GM19372 (cell line): ENCODE measurements at regions not wholly inside any gene's neighbourhood (a gene's known extent, or its start where the extent isn't known, plus 50 kb on each side); places are given as distances from the start of the nearest gene placed in this dataset.

Experiments
- ATAC-seq: cut with Tn5 transposase; IDR thresholded peaks from one replicate; pipeline ENCODE4 v1.9.1; 2021; ENCODE audit warnings: mild to moderate bottlenecking, low read depth, moderate library complexity; ENCODE audit not compliant: unreplicated experiment

DNA sequence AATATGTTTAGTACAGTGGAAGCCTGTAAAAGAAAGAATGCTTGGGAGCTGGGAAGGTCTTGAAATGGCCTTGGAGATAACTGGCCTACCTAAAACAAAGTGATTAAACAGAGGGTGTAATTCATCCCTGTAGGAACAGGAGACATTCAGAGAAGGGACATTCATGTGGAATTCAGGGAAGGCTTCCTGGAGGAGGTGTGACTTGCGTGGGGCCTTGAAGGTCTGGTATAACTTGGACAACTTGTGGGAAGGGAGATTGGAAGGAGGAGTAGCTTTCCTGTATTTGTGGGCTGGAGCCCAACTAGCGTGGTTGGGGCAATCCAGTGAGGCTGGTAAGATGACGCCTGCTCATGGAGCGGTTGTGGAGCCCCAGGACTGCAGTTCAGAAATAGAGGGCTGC lies 156.4 kb downstream of the AACS start:
- ATAC-seq = no peak

DNA sequence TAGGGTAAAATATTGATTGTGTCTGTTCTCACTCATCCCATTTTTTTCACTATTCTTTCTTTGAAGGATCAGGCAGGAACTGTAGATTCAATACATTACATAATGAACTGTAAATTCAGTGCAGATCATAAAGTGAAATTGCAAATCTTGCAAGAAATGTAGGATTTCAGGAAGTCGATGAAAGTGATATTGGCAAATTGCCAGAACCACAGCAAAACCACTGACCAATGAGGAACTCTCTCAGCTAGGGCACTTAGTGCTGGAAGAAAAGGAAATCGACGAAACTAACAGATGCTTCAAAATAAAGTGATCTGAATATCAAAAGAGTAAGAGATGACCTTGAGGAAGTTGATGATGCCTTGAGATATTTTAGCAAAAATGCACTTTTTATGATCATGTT lies 157.6 kb downstream of the AACS start:
- no peak for ATAC-seq

GRCh38 chr12:125225641-125226040 lies 160.4 kb downstream of the AACS start:
- no peak for ATAC-seq

GRCh38 chr12:125228519-125229260 lies 163.5 kb downstream of the AACS start:
- no peak for ATAC-seq

- ATAC-seq = no peak
These were observed 164.8 kb downstream of the AACS start for GRCh38 chr12:125229878-125230530.

- ATAC-seq = no peak
These were observed 168.1 kb downstream of the AACS start for GRCh38 chr12:125233319-125233718.

DNA sequence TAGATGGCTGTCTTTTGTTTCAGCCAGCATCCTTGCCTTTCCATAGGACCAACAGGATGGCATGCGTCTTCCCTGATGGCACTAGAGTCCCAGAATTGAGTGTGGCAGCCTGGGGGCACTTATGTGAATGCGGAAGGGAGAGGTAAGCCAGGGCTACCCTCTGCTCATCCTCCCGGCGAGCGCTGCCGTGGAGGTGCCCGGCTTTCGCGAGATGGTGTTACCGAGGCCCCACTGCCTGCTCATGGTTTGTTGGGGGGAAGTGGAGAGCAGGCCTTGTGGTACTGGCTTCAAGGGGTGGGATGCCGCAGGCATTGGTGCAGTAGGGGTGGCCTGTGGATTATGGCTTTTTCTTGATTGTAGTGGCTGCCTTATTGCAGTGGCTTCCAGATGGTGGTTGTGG lies 174.3 kb downstream of the AACS start:
- ATAC-seq = no peak

- ATAC-seq = no peak
These were observed 175.5 kb downstream of the AACS start for GRCh38 chr12:125240717-125241116.

DNA sequence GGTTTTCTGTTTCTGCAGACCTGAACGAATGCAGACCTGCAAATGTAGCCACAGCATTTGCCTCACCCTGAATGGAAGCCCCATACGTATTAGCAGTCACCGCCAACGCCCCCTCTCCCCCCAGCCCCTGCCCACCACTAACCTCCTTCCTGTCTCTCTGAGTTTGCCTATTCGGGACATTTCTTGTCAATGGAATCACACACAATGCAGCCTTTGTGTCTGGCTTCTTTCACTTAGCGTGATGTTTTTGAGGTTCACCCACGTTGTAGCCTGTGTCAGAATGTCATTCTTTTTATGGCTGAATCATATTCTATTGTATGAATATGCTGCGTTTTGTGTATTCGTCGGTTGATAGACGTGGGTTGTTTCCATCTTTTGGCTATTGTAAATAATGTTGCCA lies 178.6 kb downstream of the AACS start:
- ATAC-seq = no peak

- ATAC-seq = no peak
These were observed 179.1 kb downstream of the AACS start for GRCh38 chr12:125244338-125244737.

DNA sequence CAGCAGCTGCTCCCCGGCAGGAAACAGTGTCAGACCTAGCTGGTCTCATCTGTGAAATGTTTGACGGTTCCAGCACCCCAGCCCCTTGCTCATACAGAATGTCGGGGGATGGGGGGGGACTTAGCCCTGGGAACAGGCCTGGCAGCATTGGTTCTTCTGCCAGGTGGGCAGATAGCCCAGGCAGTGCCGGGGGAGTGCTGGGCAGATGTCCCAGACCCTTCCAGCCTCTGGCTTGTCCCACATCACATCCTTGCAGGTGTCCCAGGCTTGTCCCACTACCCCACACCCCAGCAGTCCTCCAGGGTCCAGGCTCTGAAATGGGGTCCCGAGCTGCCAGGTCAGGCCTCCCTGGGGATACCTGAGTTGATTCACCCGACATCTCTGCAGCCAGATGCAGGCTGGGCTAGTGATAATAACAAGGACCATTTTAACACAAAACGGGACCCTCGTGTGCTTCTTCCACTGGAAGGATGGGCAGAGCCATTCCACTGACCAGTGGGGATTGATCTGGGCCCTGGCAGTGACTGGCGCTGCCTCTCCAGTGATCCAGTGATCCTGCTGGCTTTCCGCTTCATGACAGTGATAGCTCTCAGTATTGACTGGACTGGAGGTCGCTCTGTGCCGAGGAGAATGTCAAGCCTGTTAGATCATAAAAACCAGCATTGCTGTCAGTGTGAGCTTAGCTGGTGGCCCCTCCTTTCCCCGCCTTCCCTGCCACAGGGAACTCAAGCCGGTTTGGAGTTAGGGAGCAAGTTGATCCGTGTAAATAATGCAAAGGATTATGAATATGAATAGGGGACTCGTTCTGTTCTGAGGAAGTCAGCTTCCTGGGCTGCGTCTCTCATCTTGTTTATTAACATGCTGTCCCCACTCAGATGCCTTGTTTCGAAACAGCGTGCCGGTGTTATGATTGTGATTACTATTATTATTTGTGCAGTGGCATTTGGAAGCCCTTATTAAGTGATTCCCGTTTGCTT lies 180.6 kb downstream of the AACS start:
- no peak for ATAC-seq

GRCh38 chr12:125247477-125247876 lies 182.2 kb downstream of the AACS start:
- no peak for ATAC-seq

- ATAC-seq = no peak
These were observed 184.0 kb downstream of the AACS start for GRCh38 chr12:125249066-125249824.

DNA sequence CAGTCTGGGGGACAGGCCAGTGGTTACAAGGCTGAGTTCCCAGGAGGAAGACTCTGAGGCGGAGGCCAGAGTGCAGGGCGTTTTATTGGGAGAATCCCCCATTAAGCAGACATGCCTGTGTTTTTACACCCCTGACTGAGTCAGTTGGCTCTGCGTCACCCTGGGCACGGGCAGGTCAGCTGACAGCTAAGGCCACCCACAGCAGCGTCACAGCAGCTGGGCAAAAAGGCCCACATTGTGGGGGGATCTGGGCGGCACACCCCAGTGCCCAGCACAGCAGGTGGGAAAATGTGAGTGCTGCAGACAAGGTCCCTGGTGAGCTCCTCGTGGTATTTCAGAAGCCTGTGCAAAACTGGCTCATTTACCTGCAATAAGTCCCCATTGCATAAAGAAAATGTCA lies 184.7 kb downstream of the AACS start:
- no peak for ATAC-seq

DNA sequence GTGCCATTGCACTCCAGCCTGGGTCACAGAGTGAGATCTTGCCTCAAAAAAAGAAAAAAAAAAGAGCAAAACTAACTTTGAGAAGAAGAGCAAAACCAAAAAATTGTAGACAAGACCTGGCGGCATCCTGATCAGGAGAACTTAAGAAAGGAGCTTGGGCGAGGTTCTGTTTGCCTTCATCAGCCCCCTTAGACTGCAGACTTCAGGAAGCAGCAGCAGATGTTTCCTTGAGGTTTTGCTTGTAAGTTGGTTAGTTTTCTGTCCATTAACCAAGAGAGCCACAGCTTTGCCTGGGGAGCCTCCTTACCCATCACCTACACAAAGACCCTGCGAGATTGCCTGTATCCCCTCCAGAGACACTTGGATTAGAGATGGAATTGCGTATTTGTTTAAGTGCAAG lies 189.0 kb downstream of the AACS start:
- no peak for ATAC-seq

DNA sequence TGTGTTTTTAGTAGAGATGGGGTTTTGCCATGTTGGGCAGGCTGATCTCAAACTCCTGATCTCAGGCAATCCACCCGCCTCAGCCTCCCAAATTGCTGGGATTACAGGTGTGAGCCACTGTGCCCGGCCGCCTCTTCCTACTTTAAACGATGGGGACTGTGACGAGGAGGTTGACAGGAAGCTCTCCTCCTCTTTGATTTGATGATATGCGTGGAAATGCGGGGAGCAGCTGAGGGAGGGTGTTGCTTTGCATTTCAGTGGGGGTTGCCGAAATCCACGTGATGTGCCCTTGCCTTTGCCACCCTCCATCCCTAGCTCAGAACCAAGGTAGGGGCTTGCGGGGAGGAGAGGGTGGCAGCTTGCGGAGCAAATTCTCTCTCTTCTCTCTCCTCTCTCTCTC lies 189.6 kb downstream of the AACS start:
- ATAC-seq = no peak

DNA sequence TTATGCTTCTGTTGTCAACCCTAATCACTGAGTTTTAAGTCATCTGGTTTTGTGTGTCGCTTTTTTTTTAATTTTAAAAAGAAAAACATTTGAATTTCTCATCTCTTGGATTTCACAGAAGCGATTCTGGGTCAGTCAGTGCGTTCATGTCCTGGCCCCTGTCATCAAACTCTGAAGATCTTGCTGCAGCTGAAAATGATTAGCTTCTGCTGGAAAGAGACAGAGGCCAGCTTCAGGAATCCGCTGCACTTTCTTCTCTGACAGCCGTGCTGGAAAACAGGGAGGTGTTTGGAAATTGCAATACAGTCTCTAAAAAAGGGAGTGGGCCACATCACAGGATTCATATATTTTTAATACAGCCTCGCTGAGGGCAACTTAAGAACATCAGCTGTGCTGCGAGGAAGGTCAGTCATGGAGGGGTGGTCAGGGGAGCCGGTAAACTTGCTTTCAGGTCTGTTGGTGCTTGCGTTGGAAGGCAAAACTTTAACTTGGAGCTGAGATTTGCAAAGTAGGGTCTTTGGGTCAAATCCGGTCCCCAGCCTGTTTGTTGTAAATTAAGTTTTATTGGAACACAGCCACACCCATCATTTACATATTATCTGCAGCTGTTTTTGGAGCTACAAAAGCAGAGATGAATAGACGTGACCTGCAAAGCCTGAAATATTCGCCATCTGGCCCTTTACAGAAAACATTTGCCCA lies 190.8 kb downstream of the AACS start:
- no peak for ATAC-seq

DNA sequence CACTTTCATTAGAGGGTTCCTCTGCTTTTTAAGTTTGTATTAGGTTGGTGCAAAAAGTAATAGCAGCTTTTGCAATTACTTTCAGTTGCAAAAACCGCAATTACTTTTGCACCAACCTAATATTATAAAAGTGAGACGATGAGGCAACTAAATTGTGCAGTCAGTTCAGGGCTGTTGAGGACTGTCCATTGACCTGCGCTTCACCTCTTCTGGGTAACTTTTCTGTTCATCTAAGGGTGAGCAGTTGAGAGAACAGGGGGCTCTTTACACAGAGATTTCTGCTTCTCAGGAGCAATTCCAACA lies 191.3 kb downstream of the AACS start:
- ATAC-seq = no peak

GRCh38 chr12:125259178-125259867 lies 194.1 kb downstream of the AACS start:
- ATAC-seq = no peak
